ENCODE measurements at regions not wholly inside any gene's neighbourhood (a gene's known extent, or its start where the extent isn't known, plus 50 kb on each side); places are given as distances from the start of the nearest gene placed in this dataset.

GRCh38 chrX:34341814-34342213 lies 209.7 kb upstream of the FAM47A start:
- no peaks in the 10 kb centered on the region for H3K27me3 Mint-ChIP-seq
- no peak for DNase-seq
- Histone ChIP-seq H3K27ac (ENCODE audit: low read length in 2 of 2) (no peak overlapping the region), H2AFZ (ENCODE audit: insufficient read depth, low read depth, low read length, poor library complexity, severe bottlenecking) (no peak overlapping the region), H3K4me1 (ENCODE audit: control insufficient read depth in 2 of 2, insufficient read depth in 2 of 2, low read length in 2 of 2) (no peaks in the 10 kb centered on the region), H3K9me3 (ENCODE audit: control extremely low read depth in 1 of 3, control insufficient read depth in 2 of 3, insufficient read depth in 1 of 3, low read length in 2 of 3) (no peaks in the 10 kb centered on the region), H3K79me2 (ENCODE audit: control insufficient read depth, insufficient read depth, low read length) (no peaks in the 10 kb centered on the region), H3K36me3 (replicated peaks in 1 of 2; ENCODE audit: control extremely low read depth in 1 of 2, control insufficient read depth in 1 of 2, extremely low read depth in 1 of 2, insufficient read depth in 2 of 2, low read length in 1 of 2) (no peaks in the 10 kb centered on the region), H3K4me3 (ENCODE audit: control extremely low read depth in 1 of 5, extremely low read depth in 1 of 5, insufficient read depth in 1 of 5, low read depth in 2 of 5, low read length in 4 of 5) (no peak overlapping the region), H3K9ac (ENCODE audit: low read length) (no peak overlapping the region), H3K27me3 (replicated peaks in 1 of 4; ENCODE audit: control extremely low read depth in 1 of 4, control insufficient read depth in 3 of 4, insufficient read depth in 4 of 4, low read length in 3 of 4) (no peaks in the 10 kb centered on the region), H4K20me1 (ENCODE audit: control insufficient read depth, insufficient read depth, low read length, poor library complexity, severe bottlenecking) (no peaks in the 10 kb centered on the region), H3K4me2 (replicated peaks; ENCODE audit: low read depth, low read length, poor library complexity, severe bottlenecking) (no peak overlapping the region)
- ChIA-PET POLR2A (no interaction called here), CTCF (no interaction called here)
- H3K27ac Mint-ChIP-seq: no peak overlapping the region
- H3K9me3 Mint-ChIP-seq (ENCODE audit: insufficient read depth): peaks cover 2% of the 10 kb centered on the region
- H3K4me3 Mint-ChIP-seq: no peak overlapping the region
- ATAC-seq (ENCODE audit: low read depth): no peak
- intact Hi-C loops (cut with micrococcal nuclease): no loop called here
- no peaks in the 10 kb centered on the region for H3K4me1 Mint-ChIP-seq
- TF ChIP-seq EZH2 (IDR thresholded peaks at IDR 0.05; ENCODE audit: borderline replicate concordance, insufficient read depth, low read depth, low read length, poor library complexity, severe bottlenecking) (no peak), CTCF (IDR thresholded peaks at IDR 0.05) (no peak)
- 67% methylated on average over 1 of the region's 4 CpGs for WGBS (ENCODE audit: insufficient coverage)

GRCh38 chrX:34341258-34341657 lies 209.1 kb upstream of the FAM47A start:
- Mint-ChIP-seq H3K27ac (no peak overlapping the region), H3K27me3 (no peaks in the 10 kb centered on the region), H3K4me1 (no peaks in the 10 kb centered on the region), H3K9me3 (ENCODE audit: insufficient read depth) (peaks cover 2% of the 10 kb centered on the region), H3K4me3 (no peak overlapping the region)
- Histone ChIP-seq H3K27me3 (replicated peaks in 1 of 4; ENCODE audit: control extremely low read depth in 1 of 4, control insufficient read depth in 3 of 4, insufficient read depth in 4 of 4, low read length in 3 of 4) (no peaks in the 10 kb centered on the region), H4K20me1 (ENCODE audit: control insufficient read depth, insufficient read depth, low read length, poor library complexity, severe bottlenecking) (no peaks in the 10 kb centered on the region), H3K27ac (ENCODE audit: low read length in 2 of 2) (no peak overlapping the region), H2AFZ (ENCODE audit: insufficient read depth, low read depth, low read length, poor library complexity, severe bottlenecking) (no peak overlapping the region), H3K9me3 (ENCODE audit: control extremely low read depth in 1 of 3, control insufficient read depth in 2 of 3, insufficient read depth in 1 of 3, low read length in 2 of 3) (no peaks in the 10 kb centered on the region), H3K79me2 (ENCODE audit: control insufficient read depth, insufficient read depth, low read length) (no peaks in the 10 kb centered on the region), H3K4me1 (ENCODE audit: control insufficient read depth in 2 of 2, insufficient read depth in 2 of 2, low read length in 2 of 2) (no peaks in the 10 kb centered on the region), H3K36me3 (replicated peaks in 1 of 2; ENCODE audit: control extremely low read depth in 1 of 2, control insufficient read depth in 1 of 2, extremely low read depth in 1 of 2, insufficient read depth in 2 of 2, low read length in 1 of 2) (no peaks in the 10 kb centered on the region), H3K9ac (ENCODE audit: low read length) (no peak overlapping the region), H3K4me3 (ENCODE audit: control extremely low read depth in 1 of 5, extremely low read depth in 1 of 5, insufficient read depth in 1 of 5, low read depth in 2 of 5, low read length in 4 of 5) (no peak overlapping the region), H3K4me2 (replicated peaks; ENCODE audit: low read depth, low read length, poor library complexity, severe bottlenecking) (no peak overlapping the region)
- ChIA-PET CTCF (no interaction called here), POLR2A (no interaction called here)
- ATAC-seq (ENCODE audit: low read depth): no peak
- TF ChIP-seq CTCF (IDR thresholded peaks at IDR 0.05) (no peak), EZH2 (IDR thresholded peaks at IDR 0.05; ENCODE audit: borderline replicate concordance, insufficient read depth, low read depth, low read length, poor library complexity, severe bottlenecking) (no peak)
- DNase-seq: no peak
- intact Hi-C loops (cut with micrococcal nuclease): no loop called here
